Retina (tissue), 1 donor: ENCODE measurements at regions not wholly inside any gene's neighbourhood (a gene's known extent, or its start where the extent isn't known, plus 50 kb on each side); places are given as distances from the start of the nearest gene placed in this dataset.

Source experiments
- DNase-seq: peaks from one replicate; pipeline ENCODE4 v3.0.0-alpha.2; 2016

DNA sequence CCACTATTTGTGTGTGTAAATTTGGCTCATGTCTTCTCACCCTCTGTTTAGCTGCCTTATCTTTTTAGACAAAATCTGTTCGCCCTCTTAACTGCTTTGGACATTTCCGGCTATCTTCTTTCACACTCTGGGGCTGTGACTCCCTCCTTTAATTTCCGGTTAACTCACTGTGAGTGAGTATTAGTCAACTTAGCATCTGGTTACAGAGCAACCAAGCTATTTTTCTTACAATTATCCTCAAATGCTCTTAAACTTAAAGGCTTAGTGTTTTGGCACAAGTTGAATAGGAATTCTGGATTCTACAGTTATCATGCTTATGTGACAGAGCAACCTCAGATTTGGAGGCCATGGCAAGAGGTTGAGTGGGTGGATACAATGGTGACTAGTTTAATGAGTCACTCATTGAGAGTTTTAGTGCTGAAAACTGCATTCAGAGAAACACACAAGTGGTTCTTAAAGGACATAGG lies 177.6 kb upstream of the SEMA3A start:
- no peak for DNase-seq

DNA sequence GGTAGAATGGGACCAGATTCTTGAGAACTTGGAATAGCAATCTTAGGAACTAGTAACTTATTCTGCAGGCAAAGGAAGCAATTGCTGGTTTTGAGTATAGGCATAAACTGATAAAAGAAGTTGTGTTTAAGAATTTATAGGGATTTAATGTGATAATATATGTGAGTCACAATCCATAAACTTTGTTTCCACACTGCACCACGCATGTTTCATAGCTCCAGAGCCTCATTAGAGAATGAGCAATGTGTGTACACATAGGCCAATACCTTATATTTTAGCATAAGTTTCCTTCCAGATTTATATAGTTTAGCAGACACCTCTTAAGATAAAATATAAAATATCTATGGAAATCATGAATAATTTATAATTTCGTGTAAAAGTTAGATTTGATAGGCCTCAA lies 175.5 kb upstream of the SEMA3A start:
- DNase-seq: no peak

DNA sequence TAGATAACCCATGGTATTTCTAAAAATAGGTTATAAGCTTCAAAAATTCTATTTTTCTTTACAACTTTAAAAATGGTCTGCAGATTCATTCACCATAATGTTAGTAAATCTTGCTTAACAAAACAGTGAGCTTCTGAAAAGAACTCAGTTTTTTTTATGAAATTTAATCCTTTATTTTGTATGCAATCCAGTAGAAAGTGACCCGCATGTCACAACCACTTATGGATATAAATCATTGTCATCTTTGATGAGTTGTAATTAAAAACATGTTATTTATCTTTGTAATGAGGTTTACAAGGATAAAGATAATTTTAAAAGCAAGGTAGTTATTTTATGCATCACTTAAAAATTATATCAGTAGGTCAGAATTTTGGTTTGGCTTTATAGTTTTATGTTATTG lies 173.5 kb upstream of the SEMA3A start:
- DNase-seq: no peak

DNA sequence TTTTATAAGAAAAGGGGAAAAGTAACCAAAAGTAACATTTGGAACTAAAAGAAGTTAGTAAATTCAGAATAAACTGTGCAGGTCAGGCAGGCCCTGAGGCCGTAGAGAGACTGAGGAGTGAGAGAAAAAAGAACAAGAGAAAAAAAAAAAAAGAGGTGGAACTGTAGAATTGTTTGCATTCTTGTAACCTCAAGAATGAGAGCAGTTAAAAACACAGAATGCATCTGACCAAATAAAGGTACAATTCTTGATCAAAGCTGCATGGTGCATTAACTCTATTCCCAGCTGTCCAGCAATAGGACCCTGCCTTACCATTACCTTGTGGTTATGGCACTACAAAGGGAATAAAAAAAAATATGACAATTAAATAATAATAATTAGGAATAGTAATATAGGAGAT lies 170.1 kb upstream of the SEMA3A start:
- DNase-seq: no peak

DNA sequence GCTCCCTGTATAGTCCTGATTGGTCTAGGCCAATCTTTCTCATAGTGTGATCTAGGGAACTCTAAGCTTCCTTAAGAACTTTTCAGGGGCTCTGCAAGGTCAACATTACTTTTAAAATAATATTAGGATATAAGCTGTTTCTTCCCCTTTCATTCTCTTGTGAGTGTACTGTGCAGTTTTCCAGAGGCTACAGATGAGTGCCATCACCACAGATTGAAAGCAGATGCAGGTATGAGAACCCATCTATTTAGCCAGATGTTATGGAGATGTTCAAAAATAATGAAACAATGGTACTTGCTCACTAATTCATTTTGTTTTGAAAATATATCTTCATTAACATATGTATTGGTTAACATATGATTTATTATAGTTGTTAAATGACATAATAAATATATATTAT lies 169.2 kb upstream of the SEMA3A start:
- DNase-seq: no peak

DNA sequence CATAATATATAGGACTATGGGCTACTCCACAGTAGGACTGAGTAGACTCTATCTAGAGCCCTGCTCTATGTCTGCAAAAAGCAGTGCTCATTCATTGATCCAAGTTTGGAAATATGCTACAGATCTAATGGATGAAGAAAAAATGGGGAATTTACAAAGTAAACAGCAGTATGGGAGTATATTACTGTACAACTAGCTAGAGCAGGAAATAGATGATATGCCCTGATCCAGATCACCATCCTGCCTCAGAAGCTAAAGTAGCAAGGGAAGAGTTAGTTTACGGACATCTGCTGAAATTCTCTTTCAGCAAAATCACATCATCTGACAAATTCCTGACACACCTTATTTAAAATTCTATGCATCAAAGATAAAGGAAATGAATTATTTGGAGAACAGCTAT lies 168.2 kb upstream of the SEMA3A start:
- no peak for DNase-seq

DNA sequence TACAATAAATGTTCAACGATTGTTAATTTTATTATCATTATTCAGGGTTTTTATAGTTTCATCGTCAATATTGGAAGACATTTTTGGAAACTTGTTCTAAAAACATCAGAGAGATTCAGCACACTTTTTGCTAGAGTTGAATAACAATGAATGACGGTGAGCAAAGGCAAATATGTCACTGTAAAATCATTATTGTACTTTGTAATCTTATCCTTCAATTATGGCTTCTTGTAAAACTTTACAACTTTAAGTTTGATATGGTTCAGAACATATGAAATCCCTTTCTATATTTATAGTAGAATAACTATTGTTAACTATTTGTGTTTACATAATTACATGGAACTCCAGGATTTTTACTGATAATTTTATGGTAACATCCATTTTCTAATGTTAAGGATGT lies 167.8 kb upstream of the SEMA3A start:
- no peak for DNase-seq

DNA sequence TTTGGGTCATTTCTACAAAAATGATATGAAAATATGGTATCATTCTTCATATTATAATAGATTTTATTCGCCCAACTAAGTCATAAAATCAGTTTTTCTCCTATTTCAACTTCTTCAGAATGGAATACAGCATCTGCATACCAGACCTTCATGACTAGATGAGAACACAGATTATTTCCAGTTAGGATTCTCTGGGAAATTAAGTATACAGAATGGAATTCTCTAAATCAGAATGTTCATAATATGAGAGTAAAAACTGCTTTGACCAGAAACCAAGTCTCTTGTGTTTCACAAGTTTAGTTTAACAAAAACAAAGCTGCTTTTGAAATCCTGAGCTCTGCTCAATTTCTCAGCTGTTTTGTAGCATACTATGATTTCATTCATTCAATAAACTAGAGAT lies 160.3 kb upstream of the SEMA3A start:
- DNase-seq: no peak

DNA sequence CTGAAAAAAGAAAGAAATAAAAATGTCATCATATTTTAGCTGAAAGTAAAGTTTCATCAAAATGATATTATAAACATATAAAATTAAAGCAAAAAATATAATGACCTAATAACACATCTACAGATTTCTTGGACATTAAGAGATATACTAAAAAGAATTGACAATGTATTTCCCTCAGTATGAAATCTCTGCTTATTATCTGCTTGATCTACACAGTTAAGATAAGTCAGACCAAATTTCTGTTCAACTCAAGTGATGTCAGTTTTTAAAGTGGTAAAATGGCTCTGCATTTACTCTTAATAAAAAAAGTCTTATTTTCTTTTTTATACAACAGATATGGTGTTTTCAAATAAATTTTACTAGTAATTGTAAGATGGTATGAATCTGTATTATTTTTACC lies 159.4 kb upstream of the SEMA3A start:
- DNase-seq: no peak

DNA sequence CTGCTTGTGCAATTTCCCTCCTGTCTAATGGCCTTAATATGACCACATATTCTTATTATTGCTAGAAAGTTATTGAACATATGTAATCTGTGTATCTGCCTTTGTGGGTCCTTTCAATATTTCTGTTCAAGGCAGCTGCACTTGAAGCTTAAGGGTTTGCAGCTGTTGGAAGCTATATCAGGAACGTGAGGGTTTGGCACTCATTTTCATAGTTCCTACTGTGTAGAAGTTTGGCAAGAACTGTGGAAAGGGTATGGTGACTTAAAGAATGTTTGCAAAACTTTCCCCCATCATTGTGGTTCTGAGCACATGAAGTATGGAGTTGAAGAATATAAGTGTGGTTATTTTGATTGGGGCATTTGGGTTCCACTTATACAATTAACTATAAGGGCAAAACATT lies 144.7 kb upstream of the SEMA3A start:
- DNase-seq: no peak

DNA sequence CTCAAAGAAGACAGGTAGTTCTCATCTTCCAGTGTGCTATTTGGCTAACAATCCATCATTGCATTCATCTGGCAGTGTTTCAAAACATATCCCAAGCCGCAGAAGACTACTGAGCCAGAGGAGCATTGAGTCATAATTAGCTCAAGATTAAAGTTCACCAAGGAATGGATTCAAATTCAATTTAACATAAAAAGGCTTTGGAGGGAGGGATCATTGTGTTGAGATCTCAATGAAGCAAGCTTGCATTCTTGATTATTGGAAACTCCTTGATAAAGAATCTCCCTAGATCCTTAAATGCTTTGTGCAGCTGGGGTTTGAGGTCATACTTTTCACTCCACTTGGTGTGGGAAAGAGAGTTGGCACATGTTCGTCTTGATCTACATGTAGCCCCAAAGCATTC lies 142.8 kb upstream of the SEMA3A start:
- no peak for DNase-seq

DNA sequence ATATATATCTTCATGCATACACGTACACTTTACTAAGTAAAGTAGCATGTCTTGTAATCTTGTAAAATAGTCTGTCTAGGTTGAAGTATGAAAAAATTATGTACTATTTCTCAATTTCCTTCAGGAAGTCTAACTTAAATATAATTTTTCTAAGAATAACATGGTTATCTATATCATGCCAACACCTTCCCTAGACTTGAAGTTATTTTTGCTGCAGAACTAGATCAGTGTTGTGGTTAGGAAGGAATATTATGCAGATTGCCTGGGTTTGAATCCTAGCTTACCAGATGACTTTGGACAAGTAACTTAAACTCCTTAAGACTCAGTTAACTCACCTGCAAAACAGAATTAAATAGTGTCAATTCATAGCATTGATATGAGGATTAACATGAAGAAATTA lies 142.2 kb upstream of the SEMA3A start:
- no peak for DNase-seq

DNA sequence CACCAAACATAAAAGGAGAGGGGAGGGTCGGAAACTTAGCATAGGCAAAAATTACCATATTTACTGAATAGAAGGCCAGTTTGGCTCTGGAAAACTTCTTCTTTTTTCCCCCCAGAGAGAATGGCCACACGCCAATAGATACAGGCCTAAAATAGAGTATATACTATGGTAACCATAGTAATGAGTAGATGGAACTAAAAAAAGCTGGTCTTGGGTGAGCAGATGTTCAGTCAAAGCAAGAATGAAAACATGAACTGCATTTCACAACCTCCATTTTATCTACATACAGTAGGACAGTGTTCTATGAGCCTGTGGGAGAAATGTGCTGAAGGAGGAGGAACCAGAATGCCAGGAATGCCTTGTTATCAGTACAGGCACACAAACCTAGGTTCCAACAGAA lies 141.7 kb upstream of the SEMA3A start:
- no peak for DNase-seq

DNA sequence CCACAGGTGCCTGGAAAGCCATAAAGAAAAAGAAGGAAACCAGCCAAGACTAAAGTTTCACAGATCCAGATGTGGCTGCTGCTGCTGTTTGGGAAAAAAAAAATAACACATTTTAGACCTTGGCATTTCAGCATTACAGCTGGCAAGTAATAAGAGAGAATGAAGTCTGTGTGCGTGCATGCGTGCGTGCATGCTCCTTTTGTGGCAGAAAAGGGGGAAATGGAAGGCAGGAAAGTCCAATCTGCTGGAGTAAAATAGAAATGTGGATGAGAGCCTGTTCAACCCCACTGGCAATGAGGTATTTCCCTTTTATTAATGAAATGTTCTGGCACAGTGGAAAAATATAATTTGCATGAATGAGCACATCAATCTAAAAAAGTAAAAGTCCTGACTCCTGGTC lies 137.0 kb upstream of the SEMA3A start:
- no peak for DNase-seq

DNA sequence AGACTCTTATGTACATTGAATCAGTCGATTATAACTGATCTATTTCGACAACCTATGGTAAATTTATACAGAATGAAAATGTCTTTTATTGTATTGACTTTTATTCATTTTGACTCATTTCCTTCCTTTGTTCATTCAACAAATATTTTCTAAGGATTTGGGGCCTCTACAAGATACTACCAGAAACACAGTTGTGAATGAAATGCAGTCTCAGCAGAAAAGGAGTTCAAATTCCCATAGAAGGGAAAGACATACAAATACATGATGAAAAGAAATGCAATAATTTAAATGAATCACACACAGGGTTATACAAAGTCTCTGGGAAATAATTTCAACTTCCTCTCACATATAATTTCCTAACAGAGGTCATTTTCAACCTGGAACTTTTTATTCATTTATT lies 134.0 kb upstream of the SEMA3A start:
- DNase-seq: no peak

DNA sequence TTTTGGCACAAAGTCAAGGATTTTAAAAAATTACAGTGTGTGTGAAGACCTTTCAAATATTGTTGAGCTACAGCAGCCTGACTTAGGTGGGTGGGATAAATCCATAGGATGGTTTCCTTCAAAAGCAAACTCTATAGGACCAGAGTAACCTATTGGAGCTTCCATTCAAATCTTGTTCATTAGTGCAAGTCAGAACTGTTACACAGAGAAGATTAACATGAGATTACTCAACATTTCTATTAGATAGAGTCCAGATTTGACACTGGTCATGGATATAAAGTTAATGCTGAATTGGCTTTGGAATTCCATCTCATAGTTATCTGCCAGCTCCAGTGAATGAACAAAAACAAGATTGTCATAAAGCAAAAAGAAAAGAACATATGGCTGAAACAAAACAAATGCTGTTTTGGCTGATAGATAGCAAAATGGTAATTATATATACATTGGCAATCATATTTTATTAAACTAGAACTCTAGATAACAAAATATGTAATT lies 129.6 kb upstream of the SEMA3A start:
- no peak for DNase-seq

DNA sequence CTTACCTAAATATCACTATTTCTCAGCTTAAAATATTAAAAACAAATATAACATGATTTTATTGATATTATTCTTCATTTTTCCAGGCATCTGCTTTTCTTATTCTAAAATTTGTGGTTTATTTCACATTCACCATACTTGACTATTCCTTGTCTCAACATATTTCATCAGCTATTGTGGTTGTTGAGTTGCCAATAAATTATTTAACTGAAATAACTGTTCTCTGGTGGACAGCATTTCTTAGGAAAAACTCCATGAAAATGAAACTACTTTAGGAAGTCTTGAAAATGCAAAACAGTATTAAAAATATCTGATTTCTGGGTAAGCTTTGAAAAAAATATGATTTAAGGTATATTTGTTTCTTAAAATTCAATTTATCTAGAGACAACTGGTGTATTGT lies 122.9 kb upstream of the SEMA3A start:
- DNase-seq: no peak

DNA sequence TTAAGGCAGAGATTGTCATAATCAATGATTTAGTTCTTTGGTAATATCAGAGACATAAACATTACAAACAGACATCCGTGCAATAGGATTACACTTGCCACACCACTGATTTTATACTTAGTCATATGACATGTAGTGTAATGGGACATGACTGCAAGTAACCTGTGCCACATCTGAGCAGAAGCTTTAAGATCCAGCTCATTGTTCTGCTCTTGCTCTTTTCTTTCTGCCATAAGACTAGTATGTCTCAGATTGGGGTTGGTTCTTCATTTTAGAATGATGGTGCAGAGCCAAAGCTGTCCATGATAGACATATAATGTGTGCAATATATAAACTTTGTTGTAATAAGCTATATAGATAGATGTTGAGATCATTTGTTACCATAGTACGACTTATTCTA lies 119.7 kb upstream of the SEMA3A start:
- DNase-seq: no peak

DNA sequence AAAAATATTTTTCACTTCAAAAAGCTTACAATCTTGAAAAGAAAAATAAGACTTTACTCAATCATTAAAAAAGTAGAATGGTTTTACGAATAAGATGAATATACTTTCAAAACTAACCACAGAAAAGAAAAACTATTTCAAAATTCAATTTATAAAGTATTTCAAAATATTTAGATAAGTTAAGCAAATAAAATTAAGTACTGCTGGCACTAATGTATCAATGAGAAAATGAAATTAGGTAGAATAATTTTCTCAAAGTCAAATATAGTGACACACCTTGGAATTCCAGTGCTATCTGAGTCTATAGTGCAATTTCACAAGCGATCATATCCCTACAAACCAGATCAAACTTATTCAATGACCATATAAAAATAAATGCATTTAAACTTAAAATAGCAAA lies 109.8 kb upstream of the SEMA3A start:
- DNase-seq: no peak

DNA sequence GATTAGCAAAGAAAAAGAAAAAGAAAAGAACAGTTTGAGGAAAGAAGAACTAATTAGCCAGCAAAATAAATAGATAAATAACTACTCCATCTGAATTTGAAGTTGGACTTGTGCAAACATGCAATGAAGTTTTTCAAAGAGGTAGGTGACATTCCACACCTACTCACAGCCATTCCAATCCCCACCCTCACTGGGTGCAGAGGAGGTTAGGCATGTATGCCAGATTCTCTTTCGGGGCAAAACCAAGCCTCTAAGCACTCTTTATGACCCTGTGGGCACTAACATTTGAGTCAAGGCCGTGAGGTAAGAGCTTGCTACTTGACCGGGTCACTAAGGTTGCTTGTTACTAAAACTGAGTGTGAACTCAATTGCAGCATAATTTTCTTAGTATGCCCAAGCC lies 108.4 kb upstream of the SEMA3A start:
- DNase-seq: no peak

DNA sequence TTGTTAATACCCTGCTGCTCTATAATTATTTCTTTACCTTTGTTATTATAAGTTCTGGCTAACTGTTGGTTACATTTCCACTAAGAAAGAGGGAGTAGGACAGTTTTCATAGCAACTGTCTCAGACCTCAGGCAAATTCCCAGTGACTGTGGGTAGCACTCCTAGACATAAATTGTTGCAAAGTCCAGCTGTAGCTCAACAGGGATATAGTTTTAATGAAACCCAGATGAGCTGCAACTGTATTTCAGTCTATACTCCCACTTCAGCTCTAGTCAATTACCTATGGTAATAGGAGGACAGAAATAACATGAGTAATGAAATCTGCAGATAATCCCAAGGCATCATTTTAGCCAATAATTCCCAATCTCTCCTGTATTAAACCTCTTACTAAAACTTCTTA lies 103.0 kb upstream of the SEMA3A start:
- no peak for DNase-seq

DNA sequence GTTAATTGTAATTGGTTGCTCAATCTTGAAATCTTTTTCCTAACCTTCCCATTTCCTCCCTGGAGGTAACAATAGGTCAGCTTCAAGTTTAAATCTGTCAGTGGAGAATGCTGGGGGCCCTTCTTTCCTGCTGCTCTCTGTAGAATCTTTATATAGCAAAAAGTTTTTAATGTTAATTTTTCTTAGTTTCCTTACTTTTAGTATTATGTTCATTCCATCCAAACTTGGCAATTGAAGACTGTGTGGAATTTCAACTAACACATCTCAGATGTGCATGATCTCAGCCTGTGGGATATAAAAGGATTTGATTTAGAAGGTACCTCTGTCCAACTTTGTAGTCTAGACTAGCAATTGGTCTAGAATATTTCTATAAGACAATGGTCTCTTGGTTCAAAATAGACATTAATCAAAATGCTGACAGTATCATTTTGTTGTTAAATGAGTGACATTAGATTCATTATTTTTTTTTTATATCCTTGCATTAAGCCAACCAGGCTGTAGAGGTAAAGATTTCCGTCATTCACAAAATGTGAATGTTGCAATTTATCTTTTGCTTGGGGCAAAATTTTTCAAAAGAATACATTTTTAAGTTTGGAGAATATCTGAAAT lies 100.4 kb upstream of the SEMA3A start:
- no peak for DNase-seq

DNA sequence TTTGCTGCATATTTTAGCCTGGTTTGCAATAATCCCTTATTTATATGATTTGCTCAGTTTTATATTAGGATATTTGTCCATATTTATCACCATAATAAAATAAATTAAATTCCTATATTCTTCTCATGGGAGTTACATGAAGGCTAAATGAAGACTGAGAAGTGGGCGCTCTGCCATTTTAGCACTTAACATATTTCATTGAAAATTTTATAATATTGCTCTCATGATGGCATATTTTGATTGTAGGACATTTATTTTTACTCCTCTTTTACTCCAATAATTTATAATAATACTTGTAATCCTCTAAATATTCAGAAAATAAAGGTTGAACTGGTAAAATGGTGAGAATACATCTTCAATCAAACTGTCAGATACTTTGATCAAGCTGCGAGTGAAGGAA lies 99.8 kb upstream of the SEMA3A start:
- no peak for DNase-seq

DNA sequence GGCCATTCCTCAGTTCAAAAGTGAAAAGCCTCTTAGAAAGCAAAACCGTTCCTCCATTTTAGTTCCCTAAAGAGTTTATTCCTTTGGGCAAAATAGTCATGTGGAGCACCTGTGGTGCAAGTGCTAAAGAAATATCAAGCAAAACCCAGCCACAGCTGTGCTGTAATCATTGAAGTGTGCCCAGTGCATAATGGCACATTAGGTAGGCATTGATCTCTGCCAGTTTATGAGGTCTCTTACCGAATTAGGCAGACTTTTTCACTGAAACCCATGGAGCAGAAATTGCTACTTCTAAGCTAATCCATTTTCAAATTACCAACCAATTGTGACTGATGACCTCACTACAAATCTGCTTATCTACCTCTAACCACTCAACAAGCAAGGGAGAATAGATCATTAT lies 97.2 kb upstream of the SEMA3A start:
- peak; percentile 35 for DNase-seq

DNA sequence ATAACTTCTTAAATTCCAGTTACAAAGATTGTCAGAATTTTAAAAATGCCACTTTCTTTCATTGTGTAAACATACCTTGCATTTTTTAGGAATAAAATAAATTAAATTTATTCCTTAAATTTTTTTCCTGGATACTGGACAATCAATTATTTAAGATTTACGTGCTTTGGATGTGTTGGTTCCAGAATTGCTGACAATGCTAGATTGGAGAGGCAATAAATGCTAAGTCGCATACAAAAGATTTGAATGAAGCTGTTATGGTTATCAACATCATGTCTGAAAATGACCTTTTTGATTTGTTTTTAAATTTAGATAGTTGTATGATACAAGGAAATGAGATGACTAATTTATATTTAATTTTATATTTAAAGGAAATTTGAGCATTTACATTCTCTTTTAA lies 89.2 kb upstream of the SEMA3A start:
- DNase-seq: no peak

DNA sequence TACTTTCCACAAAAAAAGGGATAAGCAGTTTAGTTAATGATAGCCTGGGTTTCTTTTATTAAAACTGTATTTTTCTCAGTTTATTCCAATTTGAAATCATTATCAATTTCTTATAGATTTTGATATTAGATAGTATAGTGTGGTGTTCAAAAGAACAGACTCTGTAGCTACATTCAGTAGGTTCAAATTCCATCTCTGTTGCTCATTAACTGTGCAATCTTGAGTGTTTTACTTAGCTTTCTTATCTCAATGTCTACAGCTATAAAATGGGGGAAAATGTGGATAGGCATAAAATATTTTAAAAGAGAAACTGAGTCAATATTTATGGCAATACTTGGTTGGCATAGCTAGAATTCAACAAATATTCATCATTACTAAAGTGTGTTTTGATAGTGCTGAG lies 86.9 kb upstream of the SEMA3A start:
- no peak for DNase-seq
